ENCODE measurements at regions not wholly inside any gene's neighbourhood (a gene's known extent, or its start where the extent isn't known, plus 50 kb on each side); places are given as distances from the start of the nearest gene placed in this dataset.

DNA sequence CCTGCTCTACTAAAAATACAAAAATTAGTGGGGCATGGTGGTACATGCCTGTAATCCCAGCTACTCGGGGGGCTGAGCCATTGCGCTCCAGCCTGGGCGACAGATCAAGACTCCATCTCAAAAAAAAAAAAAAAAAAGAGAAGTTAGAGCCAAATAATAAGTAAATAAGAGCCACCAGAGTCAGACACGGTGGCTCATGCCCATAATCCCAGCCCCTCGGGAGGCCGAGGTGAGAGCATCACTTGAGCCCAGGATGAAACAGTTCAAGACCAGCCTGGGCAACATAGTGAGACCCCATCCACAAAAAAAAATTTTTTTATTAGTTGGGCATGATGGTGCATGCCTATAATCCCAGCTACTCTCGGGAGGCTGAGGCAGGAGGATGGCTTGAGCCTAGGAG lies 85.8 kb upstream of the LARP1 start:
- Histone ChIP-seq H3K4me2 (ENCODE audit: insufficient read depth, low read length) (no peak overlapping the region), H3K4me1 (ENCODE audit: insufficient read depth, low read length) (no peaks in the 10 kb centered on the region), H4K20me1 (ENCODE audit: insufficient read depth, low read length) (no peaks in the 10 kb centered on the region), H3K79me2 (ENCODE audit: insufficient read depth, low read length) (no peaks in the 10 kb centered on the region), H3K4me3 (ENCODE audit: insufficient read depth, low read length) (no peak overlapping the region), H3K9me3 (ENCODE audit: low read depth, low read length) (peaks cover 6% of the 10 kb centered on the region), H2AFZ (ENCODE audit: low read length) (no peak overlapping the region), H3K36me3 (ENCODE audit: insufficient read depth, low read length) (no peaks in the 10 kb centered on the region), H3K27ac (ENCODE audit: low read depth, low read length) (no peak overlapping the region), H3K27me3 (ENCODE audit: insufficient read depth, low read length) (no peaks in the 10 kb centered on the region)
- no peak for TF ChIP-seq CTCF (IDR thresholded peaks at IDR 0.05; ENCODE audit: extremely low read depth, low read depth, low read length)
- DNase-seq (ENCODE audit: insufficient read length, low spot score, missing footprints): no peak

GRCh38 chr5:154664869-154665268 lies 90.3 kb upstream of the LARP1 start:
- Histone ChIP-seq H3K9me3 (ENCODE audit: low read depth, low read length) (peaks cover 6% of the 10 kb centered on the region), H2AFZ (ENCODE audit: low read length) (no peak overlapping the region), H3K79me2 (ENCODE audit: insufficient read depth, low read length) (no peaks in the 10 kb centered on the region), H3K4me1 (ENCODE audit: insufficient read depth, low read length) (no peaks in the 10 kb centered on the region), H3K4me2 (ENCODE audit: insufficient read depth, low read length) (no peak overlapping the region), H4K20me1 (ENCODE audit: insufficient read depth, low read length) (no peaks in the 10 kb centered on the region), H3K27ac (ENCODE audit: low read depth, low read length) (no peak overlapping the region), H3K36me3 (ENCODE audit: insufficient read depth, low read length) (no peaks in the 10 kb centered on the region), H3K27me3 (ENCODE audit: insufficient read depth, low read length) (no peaks in the 10 kb centered on the region), H3K4me3 (ENCODE audit: insufficient read depth, low read length) (no peak overlapping the region)
- no peak for TF ChIP-seq CTCF (IDR thresholded peaks at IDR 0.05; ENCODE audit: extremely low read depth, low read depth, low read length)
- no peak for DNase-seq (ENCODE audit: insufficient read length, low spot score, missing footprints)

GRCh38 chr5:154663424-154663823 lies 91.8 kb upstream of the LARP1 start:
- H4K20me1 ChIP-seq (ENCODE audit: insufficient read depth, low read length): no peaks in the 10 kb centered on the region
- DNase-seq (ENCODE audit: insufficient read length, low spot score, missing footprints): no peak
- no peak overlapping the region for H3K4me3 ChIP-seq (ENCODE audit: insufficient read depth, low read length)
- no peaks in the 10 kb centered on the region for H3K36me3 ChIP-seq (ENCODE audit: insufficient read depth, low read length)
- no peak overlapping the region for H2AFZ ChIP-seq (ENCODE audit: low read length)
- TF ChIP-seq CTCF (IDR thresholded peaks at IDR 0.05; ENCODE audit: extremely low read depth, low read depth, low read length): no peak
- H3K9me3 ChIP-seq (ENCODE audit: low read depth, low read length): peaks cover 6% of the 10 kb centered on the region
- no peaks in the 10 kb centered on the region for H3K27me3 ChIP-seq (ENCODE audit: insufficient read depth, low read length)
- no peak overlapping the region for H3K4me2 ChIP-seq (ENCODE audit: insufficient read depth, low read length)
- no peak overlapping the region for H3K27ac ChIP-seq (ENCODE audit: low read depth, low read length)
- H3K79me2 ChIP-seq (ENCODE audit: insufficient read depth, low read length): no peaks in the 10 kb centered on the region
- no peaks in the 10 kb centered on the region for H3K4me1 ChIP-seq (ENCODE audit: insufficient read depth, low read length)

DNA sequence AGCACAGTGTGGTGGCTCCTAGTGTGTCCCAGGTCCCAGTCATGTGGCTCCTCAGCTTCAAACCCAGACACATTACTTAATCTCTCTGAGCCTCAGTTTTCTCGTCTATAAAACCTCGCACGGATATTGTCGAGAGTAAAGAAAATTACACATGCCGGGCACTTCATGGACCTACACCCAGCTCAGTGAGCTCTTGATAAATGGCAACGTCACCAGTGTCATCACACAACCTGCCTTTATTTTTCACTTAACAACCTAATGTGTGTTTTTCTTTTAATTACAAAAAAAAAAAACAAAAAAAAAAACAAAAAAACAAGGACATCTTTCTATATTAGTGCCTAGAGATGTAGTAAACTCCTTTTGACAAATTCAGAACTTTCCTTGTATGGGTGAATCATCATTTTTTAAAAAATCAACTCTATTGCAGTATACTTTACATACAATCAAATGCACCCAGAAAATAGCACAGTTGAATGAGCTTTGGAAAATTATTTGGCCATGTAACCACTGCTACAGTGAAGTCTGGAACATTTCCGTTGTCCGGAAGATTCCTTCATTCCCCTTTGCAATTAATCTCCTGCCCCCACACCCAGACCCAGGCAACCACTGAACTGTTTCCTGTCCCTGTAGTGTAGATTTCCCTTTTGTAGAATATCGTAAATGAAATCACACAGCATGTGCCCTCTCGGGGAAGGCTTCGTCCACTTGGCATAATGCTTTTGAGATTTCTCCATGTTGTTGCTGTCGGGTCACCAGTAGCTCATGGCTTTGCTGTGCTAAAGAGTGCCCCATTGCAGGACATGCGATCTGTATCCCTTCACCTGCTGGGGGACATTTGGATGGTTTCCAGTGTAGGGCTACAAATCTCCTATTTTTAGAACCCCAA lies 100.4 kb upstream of the LARP1 start:
- DNase-seq (ENCODE audit: insufficient read length, low spot score, missing footprints): no peak
- Histone ChIP-seq H3K27ac (ENCODE audit: low read depth, low read length) (peak overlapping the region; percentile 4), H3K4me1 (ENCODE audit: insufficient read depth, low read length) (no peaks in the 10 kb centered on the region), H4K20me1 (ENCODE audit: insufficient read depth, low read length) (no peaks in the 10 kb centered on the region), H3K27me3 (ENCODE audit: insufficient read depth, low read length) (no peaks in the 10 kb centered on the region), H3K36me3 (ENCODE audit: insufficient read depth, low read length) (no peaks in the 10 kb centered on the region), H3K4me3 (ENCODE audit: insufficient read depth, low read length) (peak overlapping the region; percentile 11), H3K4me2 (ENCODE audit: insufficient read depth, low read length) (peak overlapping the region; percentile 68), H3K79me2 (ENCODE audit: insufficient read depth, low read length) (no peaks in the 10 kb centered on the region), H2AFZ (ENCODE audit: low read length) (peak overlapping the region; percentile 88), H3K9me3 (ENCODE audit: low read depth, low read length) (no peaks in the 10 kb centered on the region)
- TF ChIP-seq CTCF (IDR thresholded peaks at IDR 0.05; ENCODE audit: extremely low read depth, low read depth, low read length): no peak
